ENCODE measurements at regions not wholly inside any gene's neighbourhood (a gene's known extent, or its start where the extent isn't known, plus 50 kb on each side); places are given as distances from the start of the nearest gene placed in this dataset.

GRCh38 chr4:101660607-101661006 is 129.9 kb upstream of the BANK1 start:
- no peak overlapping the region for H3K27ac ChIP-seq
- no peak overlapping the region for H3K4me3 ChIP-seq
- H3K27me3 ChIP-seq: no peaks in the 10 kb centered on the region
- ATAC-seq (ENCODE audit: low FRiP score in 2 of 2) (no peak), DNase-seq (no peak)
- TF ChIP-seq POLR2AphosphoS5 (IDR thresholded peaks at IDR 0.05): no peak
- no peak for TF ChIP-seq CTCF (IDR thresholded peaks at IDR 0.05)
- TF ChIP-seq EP300 (IDR thresholded peaks at IDR 0.05): no peak
- no peak for TF ChIP-seq POLR2A (IDR thresholded peaks at IDR 0.05)
- H3K4me1 ChIP-seq: no peaks in the 10 kb centered on the region
- H3K9me3 ChIP-seq: no peaks in the 10 kb centered on the region
- H3K36me3 ChIP-seq: no peaks in the 10 kb centered on the region
- 47 to 81% methylated on average over 1 of the region's 1 CpG for WGBS, 2 donors

GRCh38 chr4:101655857-101656256 is 134.7 kb upstream of the BANK1 start:
- H3K27ac ChIP-seq: no peak overlapping the region
- TF ChIP-seq EP300 (IDR thresholded peaks at IDR 0.05) (no peak), POLR2AphosphoS5 (IDR thresholded peaks at IDR 0.05) (no peak), POLR2A (IDR thresholded peaks at IDR 0.05) (no peak), CTCF (IDR thresholded peaks at IDR 0.05) (no peak)
- H3K4me3 ChIP-seq: no peak overlapping the region
- WGBS, 2 donors: 88 to 100% methylated on average over 1 of the region's 1 CpG
- DNase-seq (no peak), ATAC-seq (ENCODE audit: low FRiP score in 2 of 2) (no peak)
- no peaks in the 10 kb centered on the region for H3K27me3 ChIP-seq
- H3K36me3 ChIP-seq: no peaks in the 10 kb centered on the region
- H3K4me1 ChIP-seq: no peaks in the 10 kb centered on the region
- H3K9me3 ChIP-seq: no peaks in the 10 kb centered on the region

- no peaks in the 10 kb centered on the region for H3K36me3 ChIP-seq
- H3K4me3 ChIP-seq: no peak overlapping the region
- H3K9me3 ChIP-seq: no peaks in the 10 kb centered on the region
- ATAC-seq (ENCODE audit: low FRiP score in 2 of 2): no peak
- H3K27me3 ChIP-seq: no peaks in the 10 kb centered on the region
- 93% methylated on average over 2 of the region's 2 CpGs for WGBS, 2 donors
- no peaks in the 10 kb centered on the region for H3K4me1 ChIP-seq
- no peak for TF ChIP-seq CTCF (IDR thresholded peaks at IDR 0.05)
- TF ChIP-seq POLR2AphosphoS5 (IDR thresholded peaks at IDR 0.05): no peak
- TF ChIP-seq POLR2A (IDR thresholded peaks at IDR 0.05): no peak
- TF ChIP-seq EP300 (IDR thresholded peaks at IDR 0.05): no peak
- no peak for DNase-seq
- no peak overlapping the region for H3K27ac ChIP-seq
These were observed 135.5 kb upstream of the BANK1 start for GRCh38 chr4:101655005-101655404.

GRCh38 chr4:101651778-101652177 is 138.8 kb upstream of the BANK1 start:
- WGBS, 2 donors: 65 to 84% methylated on average over 3 of the region's 3 CpGs
- no peak for TF ChIP-seq POLR2A (IDR thresholded peaks at IDR 0.05)
- no peak for TF ChIP-seq EP300 (IDR thresholded peaks at IDR 0.05)
- peak; percentile 42 to 55 for TF ChIP-seq POLR2AphosphoS5 (IDR thresholded peaks at IDR 0.05)
- DNase-seq (no peak), ATAC-seq (ENCODE audit: low FRiP score in 2 of 2) (no peak)
- Histone ChIP-seq H3K4me1 (no peaks in the 10 kb centered on the region), H3K9me3 (no peaks in the 10 kb centered on the region), H3K36me3 (no peaks in the 10 kb centered on the region), H3K27ac (no peak overlapping the region), H3K27me3 (no peaks in the 10 kb centered on the region), H3K4me3 (no peak overlapping the region)

GRCh38 chr4:101649790-101650515 is 140.6 kb upstream of the BANK1 start:
- no peaks in the 10 kb centered on the region for H3K36me3 ChIP-seq
- TF ChIP-seq CTCF (IDR thresholded peaks at IDR 0.05) (no peak), POLR2A (IDR thresholded peaks at IDR 0.05) (no peak), EP300 (IDR thresholded peaks at IDR 0.05) (no peak), POLR2AphosphoS5 (IDR thresholded peaks at IDR 0.05) (no peak)
- no peak overlapping the region for H3K4me3 ChIP-seq
- DNase-seq: no peak
- H3K27ac ChIP-seq: no peak overlapping the region
- WGBS, 2 donors: 78 to 84% methylated on average over 3 of the region's 3 CpGs
- no peaks in the 10 kb centered on the region for H3K4me1 ChIP-seq
- no peaks in the 10 kb centered on the region for H3K9me3 ChIP-seq
- peak in 1 of 2 donors; percentile 24 for ATAC-seq (ENCODE audit: low FRiP score in 2 of 2)
- no peaks in the 10 kb centered on the region for H3K27me3 ChIP-seq
